ENCODE measurements at regions not wholly inside any gene's neighbourhood (a gene's known extent, or its start where the extent isn't known, plus 50 kb on each side); places are given as distances from the start of the nearest gene placed in this dataset.

DNA sequence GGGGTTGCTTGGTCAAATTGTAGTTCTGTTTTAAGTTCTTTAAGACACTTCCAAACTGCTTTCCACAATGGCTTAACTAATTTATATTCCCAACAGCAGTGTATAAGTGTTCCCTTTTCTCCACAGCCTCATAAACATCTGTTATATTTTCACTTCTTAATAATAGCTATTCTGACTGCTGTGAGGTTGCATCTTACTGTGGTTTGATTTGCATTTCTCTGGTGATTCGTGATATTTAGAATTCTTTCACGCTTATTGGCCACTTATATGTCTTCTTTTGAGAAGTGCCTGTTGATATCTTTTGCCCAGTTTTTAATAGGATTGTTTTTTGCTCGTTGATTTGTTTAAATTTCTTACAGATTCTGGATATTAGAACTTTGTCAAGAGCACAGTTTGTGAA is 278.6 kb upstream of the ITM2A start:
- no peak for DNase-seq (ENCODE audit: low read depth in 4 of 4, low spot score in 3 of 4)

DNA sequence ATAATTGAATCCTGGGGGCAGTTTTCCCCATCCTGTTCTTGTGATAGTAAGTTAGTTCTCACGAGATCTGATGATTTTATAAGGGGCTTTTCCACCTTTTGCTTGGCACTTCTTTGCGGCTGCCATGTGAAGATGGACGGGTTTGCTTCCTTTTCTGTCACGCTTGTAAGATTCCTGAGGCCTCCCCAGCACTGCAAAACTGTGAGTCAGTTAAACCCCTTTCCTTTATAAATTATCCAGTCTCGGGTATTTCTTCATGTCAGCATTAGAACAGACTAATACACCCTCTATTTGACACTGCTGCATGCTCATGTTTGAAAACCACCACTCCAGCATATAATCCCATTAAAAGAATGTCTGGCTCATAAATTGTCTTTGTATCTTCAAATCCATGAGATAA is 264.4 kb upstream of the ITM2A start:
- no peak for DNase-seq (ENCODE audit: low read depth in 4 of 4, low spot score in 3 of 4)

DNA sequence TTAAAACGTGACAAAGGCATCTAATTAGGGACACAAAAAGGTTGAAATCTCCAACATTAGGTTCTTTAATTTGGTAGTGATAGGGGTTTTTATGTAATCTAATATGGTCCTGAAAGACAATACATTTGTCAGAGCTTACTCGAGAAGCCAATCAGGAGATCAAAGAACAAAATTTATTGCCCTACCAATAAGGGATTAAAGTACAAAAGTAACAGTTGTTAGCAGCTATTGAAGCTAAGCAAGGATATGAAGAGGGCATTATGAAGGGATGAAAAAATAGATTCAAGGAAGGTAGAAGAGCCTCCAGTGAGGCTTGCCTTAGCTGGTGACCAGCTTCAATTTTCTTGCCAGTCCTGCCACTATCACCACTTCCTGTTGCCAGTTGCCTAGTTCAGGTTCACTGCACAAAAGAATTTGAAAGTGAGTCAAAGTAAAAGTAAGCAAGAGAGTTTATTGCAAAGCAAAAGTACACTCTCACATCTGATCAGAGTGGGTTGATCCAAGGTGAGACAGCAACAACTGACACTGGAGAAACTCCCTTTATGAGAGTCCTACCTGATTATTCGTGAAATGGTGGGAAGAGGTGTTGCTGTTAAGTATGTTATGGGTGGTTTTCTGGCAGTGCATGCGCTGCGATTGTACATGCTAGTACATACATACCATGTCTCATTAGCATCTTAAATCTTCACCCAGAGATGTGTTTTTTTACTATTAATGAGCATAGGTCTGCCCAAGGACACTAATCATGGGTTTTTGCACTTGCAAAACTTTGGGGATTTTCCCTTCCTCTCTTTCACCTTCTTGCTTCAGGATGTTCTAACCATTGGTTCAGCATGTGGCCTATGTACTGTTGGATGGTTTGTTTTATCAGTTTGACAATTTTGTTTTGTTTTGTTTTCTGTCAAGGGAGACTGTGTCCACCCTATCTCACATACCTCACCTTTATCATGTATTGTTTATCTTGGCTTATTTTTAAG is 263.2 kb upstream of the ITM2A start:
- DNase-seq (ENCODE audit: low read depth in 4 of 4, low spot score in 3 of 4): no peak

DNA sequence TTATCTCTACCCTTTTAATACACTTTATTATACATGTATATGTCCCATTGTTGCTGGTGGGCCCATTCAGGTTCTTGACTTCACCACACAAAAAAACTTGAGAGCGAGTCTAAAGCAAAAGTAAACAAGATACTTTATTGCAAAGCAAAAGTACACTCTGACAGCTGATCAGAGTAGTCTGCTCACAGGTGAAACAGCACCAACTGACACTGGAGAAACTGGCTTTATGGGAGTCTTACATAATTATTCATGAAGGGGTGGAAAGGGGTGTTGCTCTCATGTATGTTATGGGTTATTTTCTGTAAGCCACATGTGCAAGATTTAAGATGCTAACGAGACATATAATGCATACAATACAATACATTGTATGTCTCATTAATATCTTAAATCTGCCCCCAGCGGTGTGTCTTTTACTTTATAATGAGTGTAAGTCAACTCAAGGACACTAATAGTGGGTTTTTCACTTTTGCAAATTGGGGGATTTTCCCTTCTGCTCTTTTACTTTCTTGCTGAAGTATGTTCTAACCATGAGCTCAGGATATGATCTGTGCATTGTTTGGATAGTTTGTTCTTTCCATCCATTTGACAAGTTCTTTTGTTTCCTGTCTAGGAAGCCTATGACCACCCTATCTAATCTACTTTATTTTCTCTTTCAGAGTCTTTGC is 256.1 kb upstream of the ITM2A start:
- no peak for DNase-seq (ENCODE audit: low read depth in 4 of 4, low spot score in 3 of 4)

DNA sequence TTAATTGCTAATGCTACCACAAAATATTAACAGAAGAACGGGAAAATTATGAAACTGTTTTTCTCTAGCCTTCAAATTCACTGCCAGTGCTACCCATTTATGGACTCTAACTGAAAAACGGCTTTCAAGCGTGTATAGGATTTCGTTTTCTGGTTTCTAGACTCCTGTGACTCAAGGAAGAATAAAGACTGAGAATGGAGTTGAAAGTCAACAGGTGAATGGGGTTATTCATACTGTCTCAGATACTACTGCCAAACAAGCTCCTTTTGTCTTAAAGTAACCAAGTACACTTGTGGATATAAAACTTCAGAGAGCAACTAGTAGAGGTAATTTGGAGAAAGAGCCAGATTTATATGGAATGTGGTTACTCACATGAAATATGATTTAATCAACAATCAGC is 251.1 kb upstream of the ITM2A start:
- DNase-seq (ENCODE audit: low read depth in 4 of 4, low spot score in 3 of 4): no peak

DNA sequence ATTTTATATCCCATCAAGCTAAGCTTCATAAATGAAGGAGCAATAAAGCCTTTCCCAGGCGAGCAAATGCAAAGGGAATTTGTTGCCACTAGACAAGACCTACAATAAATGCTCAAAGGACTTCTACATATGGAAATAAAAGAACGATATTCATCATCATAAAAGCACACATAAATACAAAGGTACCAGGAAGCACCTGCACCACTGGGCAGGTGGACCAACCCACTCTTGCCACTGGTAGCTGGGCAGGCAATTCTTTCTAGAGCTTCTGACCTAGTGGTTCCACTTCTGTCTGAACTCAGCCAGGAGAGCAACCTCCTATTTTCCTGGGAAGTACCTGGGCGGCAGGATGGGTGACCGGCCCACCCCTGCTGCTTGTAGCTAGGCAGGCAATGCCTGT is 237.2 kb upstream of the ITM2A start:
- DNase-seq (ENCODE audit: low read depth in 4 of 4, low spot score in 3 of 4): no peak

DNA sequence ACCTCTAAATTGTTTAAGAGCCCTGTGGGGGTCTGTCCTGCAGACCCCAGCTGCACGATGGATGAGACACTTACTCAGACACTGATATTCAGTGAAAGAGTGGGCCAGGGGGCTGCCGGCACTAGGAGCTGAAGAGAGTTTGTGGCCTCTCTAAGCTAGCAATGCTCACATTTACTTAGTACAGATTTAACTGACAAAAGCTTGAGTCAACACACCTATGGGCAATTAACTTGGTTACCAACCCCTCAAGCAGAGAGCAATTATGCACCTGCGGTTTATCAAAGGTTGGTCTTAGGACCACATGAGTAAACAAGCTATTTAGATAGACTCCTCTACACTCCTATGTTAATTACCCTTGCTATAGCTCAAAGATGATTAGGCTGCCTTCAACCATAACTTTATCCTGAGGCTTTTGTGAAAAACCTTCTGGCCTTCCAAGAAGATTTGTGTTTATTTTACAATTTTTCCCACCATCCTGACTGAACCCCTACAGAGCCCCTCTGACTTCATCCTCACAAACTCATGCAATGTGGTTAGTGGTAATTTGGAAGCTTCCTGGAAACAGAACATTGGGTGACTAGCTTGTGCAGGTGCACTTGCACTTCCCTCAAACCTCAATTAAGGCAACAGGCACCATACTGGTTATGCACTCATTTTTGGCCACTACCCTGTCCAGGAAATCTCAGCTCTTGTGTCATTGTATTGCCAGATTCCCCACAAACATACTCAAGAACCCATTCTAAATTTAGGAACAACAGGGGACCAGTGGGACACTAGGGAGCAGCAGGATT is 234.4 kb upstream of the ITM2A start:
- DNase-seq (ENCODE audit: low read depth in 4 of 4, low spot score in 3 of 4): no peak

DNA sequence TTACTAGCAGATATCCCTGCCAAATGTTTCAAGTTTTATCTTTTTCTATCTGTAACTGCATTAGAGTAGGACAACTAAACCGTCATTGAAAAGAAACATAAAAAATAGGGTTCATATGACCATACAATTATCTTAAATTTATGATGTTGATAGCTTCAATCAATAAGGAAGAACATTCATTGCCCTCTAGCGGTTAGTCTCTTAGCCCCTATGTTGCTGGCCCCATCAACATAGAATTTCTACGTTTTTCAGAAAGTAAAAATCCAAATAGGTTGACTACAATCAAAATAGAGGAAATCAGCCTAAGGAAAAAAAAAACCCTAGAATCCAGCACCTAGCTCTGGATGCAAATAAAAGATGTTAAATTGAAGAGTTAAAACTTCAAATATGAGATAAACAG is 225.1 kb upstream of the ITM2A start:
- no peak for DNase-seq (ENCODE audit: low read depth in 4 of 4, low spot score in 3 of 4)

DNA sequence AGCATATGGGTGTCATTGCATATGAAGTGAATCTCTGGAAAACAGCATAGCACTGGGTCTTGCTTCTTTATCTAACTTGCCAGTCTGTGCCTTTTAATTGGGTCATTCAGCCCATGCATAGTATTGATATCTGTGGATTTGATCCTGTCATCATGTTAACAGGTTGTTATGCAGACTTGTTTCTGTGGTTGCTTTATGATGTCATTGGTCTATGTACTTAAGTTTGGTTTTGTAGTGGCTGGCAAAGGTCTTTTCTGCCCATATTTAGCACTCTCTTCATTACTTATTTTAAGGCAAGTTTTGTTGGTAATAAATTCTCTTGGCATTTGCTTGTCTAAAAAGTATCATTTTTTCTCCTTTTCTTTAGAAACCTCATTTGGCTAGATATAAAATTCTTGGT is 221.1 kb upstream of the ITM2A start:
- DNase-seq (ENCODE audit: low read depth in 4 of 4, low spot score in 3 of 4): no peak

DNA sequence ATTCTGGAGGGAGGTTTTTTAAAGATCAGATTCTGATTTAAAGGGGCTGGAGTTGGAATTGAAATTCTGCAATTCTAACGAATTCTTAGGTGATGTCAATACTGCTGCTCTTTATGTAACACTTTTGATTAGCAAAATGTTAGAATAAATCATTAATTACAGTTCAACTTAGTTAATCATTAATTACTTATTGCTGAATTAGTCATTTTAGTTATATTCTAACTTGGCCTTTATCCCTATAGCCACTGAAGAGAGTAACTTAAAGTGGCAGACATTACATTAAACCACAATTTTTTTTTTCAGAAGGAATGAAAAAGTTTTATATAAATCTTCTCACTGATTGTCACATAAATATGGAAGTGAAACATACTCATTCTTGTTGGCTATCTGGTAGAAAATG is 206.6 kb upstream of the ITM2A start:
- no peak for DNase-seq (ENCODE audit: low read depth in 4 of 4, low spot score in 3 of 4)

DNA sequence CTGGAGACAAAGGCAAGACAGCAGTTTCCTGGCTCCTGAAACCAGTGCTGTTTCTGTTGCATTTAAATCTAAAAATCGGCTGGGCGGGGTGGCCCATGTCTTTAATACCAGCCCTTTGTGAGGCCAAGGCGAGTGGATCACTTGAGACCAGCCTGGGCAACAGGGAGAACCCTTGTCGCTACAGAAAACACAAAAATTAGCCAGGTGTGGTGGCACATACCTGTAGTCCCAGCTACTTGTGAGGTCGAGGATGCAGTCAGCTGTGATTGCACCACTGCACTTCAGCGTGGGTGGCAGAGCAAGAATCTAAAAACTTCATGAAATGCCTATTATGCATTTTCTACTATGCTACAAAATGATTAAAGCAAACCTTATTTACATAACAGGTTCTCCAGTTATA is 205.4 kb upstream of the ITM2A start:
- no peak for DNase-seq (ENCODE audit: low read depth in 4 of 4, low spot score in 3 of 4)

DNA sequence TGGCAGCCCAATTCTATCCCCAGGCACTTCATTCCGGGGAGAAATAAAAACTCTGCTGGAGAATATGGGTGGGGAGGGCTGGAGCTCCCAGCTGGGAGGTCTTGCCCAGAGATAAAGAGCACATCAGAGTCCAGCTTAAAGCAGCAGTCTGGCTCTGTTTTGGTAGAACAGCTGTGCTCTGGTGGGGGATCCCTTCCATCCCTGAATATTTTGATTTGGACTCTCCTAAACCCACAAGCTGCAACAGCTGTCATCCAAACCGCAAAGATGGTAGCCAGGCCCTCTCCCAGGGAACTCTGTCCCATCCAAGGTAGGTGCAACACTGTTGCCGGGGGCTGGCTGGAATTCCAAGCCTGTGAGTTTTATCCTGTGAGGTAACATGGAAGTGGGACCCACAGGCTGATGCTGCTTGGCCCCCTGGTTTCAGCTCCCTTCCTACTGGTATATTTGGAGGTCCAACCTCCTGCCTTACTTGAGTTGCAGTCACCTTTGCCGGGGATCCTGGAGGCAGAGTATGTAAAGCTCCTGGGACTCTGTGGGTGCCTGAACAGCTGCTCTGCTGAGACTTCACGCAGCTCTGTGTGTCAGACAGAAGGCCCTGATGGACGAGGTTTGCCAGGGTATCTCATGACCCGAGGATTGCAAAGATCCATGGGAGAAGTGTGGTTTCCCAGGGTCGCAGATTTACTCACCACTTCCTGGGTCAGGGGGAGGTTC is 203.5 kb upstream of the ITM2A start:
- no peak for DNase-seq (ENCODE audit: low read depth in 4 of 4, low spot score in 3 of 4)

DNA sequence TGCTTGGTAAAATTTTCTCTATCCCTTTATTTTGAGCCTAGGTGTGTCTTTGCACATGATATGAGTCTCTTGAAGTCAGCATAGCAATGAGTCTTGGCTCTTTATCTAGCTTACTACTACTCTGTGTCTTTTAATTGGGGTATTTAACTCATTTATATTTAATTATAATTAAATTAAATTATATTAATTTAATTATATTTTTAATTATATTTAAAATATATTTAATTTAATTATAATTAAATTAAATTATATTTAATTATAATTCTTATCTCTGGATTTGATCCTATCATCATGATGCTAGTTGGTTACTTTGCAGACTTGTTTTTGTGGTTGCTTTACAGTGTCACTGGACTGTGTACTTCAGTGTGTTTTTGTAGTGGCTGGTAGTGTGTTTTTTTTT is 201.2 kb upstream of the ITM2A start:
- DNase-seq (ENCODE audit: low read depth in 4 of 4, low spot score in 3 of 4): no peak

DNA sequence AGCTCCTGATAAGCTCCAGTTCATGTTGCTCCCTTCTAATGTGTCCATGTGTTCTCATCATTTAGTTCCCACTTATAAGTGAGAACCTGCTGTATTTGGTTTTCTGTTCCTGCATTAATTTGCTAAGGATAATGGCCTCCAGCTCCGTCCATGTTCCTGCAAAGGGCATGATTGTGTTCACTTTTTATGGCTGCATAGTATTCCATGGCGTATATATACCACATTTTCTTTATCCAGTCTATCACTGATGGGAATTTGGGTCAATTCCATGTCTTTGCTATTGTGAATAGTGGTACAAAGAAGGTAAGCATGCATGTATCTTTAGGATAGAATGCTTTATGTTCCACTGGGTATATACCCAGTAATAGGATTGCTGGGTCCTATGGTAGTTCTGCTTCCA is 197.2 kb upstream of the ITM2A start:
- no peak for DNase-seq (ENCODE audit: low read depth in 4 of 4, low spot score in 3 of 4)

DNA sequence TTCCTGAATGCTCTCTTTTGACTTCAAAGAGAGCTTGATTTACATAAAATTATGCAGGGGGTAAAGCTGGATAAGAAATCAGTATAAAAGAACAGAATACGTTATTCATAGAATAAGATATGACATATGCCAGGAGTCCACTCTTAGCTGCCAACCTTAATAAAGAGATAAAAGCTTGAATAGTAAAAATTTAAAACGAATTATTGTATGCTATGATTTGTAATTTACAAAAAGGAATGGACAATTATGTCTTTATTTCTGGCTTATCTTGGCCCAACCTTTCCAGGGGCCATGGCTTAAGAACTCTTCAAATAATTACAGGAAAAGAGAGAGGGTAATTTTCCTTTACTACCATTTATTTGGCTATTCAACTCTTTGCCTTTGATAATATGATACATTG is 192.2 kb upstream of the ITM2A start:
- no peak for DNase-seq (ENCODE audit: low read depth in 4 of 4, low spot score in 3 of 4)

DNA sequence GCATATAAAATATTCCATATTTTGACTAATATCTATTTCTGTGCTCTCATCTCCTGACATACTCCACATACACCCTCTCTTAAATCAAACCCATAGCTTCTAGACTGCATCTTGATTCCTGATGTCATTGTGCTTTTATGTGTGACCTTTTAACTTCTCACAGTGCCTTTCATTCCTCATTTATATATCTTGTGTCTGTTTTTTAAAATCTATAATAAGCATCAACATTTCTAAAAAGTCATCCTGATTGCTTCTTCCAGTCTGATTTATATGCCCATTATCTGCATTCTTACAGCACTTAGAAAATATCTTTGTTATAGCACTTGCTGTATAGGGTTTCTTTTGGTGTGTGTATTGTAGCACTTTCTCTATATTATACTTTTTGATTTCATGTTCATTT is 190.1 kb upstream of the ITM2A start:
- DNase-seq (ENCODE audit: low read depth in 4 of 4, low spot score in 3 of 4): no peak

DNA sequence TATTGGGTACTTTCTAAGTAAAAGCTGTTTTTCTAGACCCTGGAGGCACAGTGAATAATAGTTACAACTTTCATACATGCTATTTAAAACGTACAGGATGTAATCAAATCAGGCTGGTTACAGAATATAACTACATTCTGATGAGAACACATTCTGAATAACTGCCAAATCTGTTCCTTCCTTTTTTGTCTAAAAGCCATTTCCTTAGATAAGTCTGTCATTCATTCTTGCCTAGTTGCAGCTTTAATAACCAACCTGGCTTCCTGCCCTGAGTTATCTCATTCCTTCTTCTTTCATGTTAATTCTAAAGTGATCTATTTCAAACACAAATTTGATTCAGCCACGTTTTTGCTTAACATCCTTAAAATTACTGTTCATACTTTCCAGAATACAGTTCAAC is 189.7 kb upstream of the ITM2A start:
- no peak for DNase-seq (ENCODE audit: low read depth in 4 of 4, low spot score in 3 of 4)

DNA sequence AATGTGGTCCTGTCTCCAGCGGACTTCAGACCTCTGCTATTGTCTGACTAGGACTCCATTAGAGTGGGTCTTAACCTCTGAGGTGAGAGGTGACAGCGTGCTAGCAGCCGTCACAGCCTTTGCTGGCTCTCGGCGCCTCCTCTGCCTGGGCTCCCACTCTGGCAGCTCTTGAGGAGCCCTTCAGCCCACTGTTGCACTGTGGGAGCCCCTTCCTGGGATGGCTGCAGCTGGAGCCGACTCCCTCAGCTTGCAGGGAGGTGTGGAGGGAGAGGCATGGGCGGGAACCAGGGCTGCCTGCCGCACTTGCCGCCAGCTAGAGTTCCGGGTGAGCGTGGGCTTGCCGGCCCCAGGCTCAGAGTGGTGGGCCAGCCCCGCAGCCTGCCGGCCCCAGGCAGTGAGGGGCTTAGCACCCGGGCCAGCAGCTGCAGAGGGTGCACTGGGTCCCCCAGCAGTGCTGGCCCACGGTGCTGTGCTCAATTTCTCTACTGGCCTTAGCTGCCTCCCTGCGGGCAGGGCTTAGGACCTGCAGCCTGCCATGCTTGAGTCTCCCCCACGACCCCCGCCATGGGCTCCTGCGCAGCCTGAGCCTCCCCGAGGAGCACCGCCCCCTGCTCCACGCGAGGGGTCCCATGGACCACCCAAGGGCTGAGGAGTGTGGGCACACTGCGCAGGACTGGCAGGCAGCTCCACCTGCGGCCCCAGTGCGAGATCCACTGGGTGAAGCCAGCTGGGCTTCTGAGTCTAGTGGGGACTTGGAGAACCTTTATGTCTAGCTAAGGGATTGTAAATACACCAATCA is 163.4 kb upstream of the ITM2A start:
- DNase-seq (ENCODE audit: low read depth in 4 of 4, low spot score in 3 of 4): no peak

DNA sequence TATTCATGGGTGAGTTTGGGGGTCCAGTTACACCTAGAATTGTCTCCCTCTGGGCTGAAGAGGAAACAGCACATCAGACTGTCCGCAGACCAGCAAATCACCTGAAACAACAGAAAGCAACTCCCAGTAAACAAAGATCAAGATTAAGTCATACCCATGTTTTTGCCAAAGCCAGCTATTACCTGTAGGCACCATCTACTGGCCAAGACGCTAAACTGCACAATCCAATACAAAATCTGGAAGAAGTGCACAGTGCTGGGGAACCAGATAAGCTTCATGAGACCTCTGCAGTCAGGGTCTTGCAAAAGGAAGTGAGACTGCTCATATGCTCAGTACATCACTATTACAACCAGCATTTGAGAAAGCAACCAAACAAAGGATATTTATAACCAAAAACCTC is 157.5 kb upstream of the ITM2A start:
- no peak for DNase-seq (ENCODE audit: low read depth in 4 of 4, low spot score in 3 of 4)

DNA sequence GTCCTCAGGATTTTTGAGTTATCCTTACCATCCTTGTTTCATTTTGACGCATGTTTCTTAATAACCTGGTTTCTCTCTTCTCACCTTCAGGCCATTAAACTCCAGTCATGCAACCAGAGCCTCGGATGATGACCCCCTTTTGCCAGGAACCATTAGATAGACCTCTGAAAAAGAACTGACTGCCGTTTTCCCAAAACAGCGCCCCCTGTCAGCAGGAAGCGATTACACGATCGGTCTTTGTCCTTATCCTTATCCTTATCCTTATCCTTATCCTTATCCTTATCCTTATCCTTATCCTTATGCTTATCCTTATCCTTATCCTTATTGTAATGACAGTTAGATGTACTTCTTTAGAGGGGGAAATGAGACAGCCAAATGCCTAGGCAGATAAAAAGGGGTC is 148.4 kb upstream of the ITM2A start:
- no peak for DNase-seq (ENCODE audit: low read depth in 4 of 4, low spot score in 3 of 4)

All from left renal pelvis (tissue), 4 donors.